HCT116 (cell line): ENCODE measurements at regions not wholly inside any gene's neighbourhood (a gene's known extent, or its start where the extent isn't known, plus 50 kb on each side); places are given as distances from the start of the nearest gene placed in this dataset.

Experiments
- ATAC-seq: fragments of 200-7000 bp; cut with Tn5 transposase; 2 replicates; pipeline ENCODE4 v1.9.1; 2020; ENCODE audit warnings: mild to moderate bottlenecking, moderate library complexity
- BruUV-seq: library from RNA; stranded (reverse); fragments of 400-500 nt; replicated peaks from 2 replicates; lab custom pipeline; 2021; lab: Mats Ljungman, UMichigan
- CTCF ChIA-PET: fragments of 300-600 bp; sonication (Branson Sonifier 250); formaldehyde crosslinking; loops from one replicate; lab custom pipeline; 2021; ENCODE audit warnings: antibody characterized with exemption; lab: Charles Lee
- POLR2A ChIA-PET: fragments of 300-600, 350-600 bp; sonication (Branson Sonifier 250); formaldehyde crosslinking; loops from one replicate; lab custom pipeline; 2021; ENCODE audit warnings: antibody characterized with exemption; lab: Charles Lee
- RAD21 ChIA-PET, 2 experiments: fragments of 300-600 bp; sonication (Branson Sonifier 250); formaldehyde crosslinking; loops; one replicate each; lab custom pipeline; 2023; ENCODE audit warnings: low total read pairs in 2 of 2; ENCODE audit not compliant: uncharacterized antibody in 2 of 2, unreplicated experiment in 2 of 2, low non-redundant PET in 1 of 2; lab: Charles Lee
- DNase-seq: peaks from one replicate; pipeline ENCODE4 v3.0.0-alpha.2; 2010; ENCODE audit warnings: low read depth, low spot score
- H2AFZ ChIP-seq: fragments of 200-600 bp; shearing (Covaris generic), sonication (generic); 2 replicates; pipeline ENCODE4 v1.6.1; 2017; ENCODE audit warnings: low read depth, mixed run types, mixed read lengths, antibody characterized with exemption, low read length; ENCODE audit not compliant: poor library complexity, severe bottlenecking
- H3K27ac ChIP-seq: 2 replicates; pipeline ENCODE4 v1.5.1; 2012; ENCODE audit warnings: low read depth, low read length
- H3K27me3 ChIP-seq: fragments of 200-600 bp; sonication (generic); 2 replicates; pipeline ENCODE4 v1.6.1; 2016; ENCODE audit warnings: mixed run types, low read length, mixed read lengths; ENCODE audit not compliant: insufficient read depth
- H3K36me3 ChIP-seq, 2 experiments: fragments of 200-500 bp in 1 of 2; fragments of 200-600 bp in 1 of 2; sonication (Bioruptor generic) in 1 of 2; sonication (generic) in 1 of 2; 2 replicates each; pipeline versions ENCODE4 v1.5.1 to v1.6.1; 2014 to 2016; ENCODE audit warnings: low read length in 2 of 2, inconsistent platforms in 1 of 2, mixed read lengths in 1 of 2, mixed run types in 1 of 2; ENCODE audit not compliant: insufficient read depth in 2 of 2, control insufficient read depth in 1 of 2
- H3K4me1 ChIP-seq, 2 experiments: fragments of 200-600 bp in 1 of 2; sonication (generic) in 1 of 2; 2 replicates each; pipeline versions ENCODE4 v1.5.1 to v1.6.1; 2012 to 2017; ENCODE audit warnings: low read length in 2 of 2, inconsistent platforms in 1 of 2, mild to moderate bottlenecking in 1 of 2, mixed read lengths in 1 of 2, mixed run types in 1 of 2, moderate library complexity in 1 of 2; ENCODE audit not compliant: insufficient read depth in 2 of 2, control insufficient read depth in 1 of 2
- H3K4me2 ChIP-seq: fragments of 200-600 bp; sonication (generic); 2 replicates; pipeline ENCODE4 v1.6.1; 2017; ENCODE audit warnings: mixed run types, low read length, mixed read lengths
- H3K4me3 ChIP-seq, 2 experiments: fragments of 200-600 bp in 1 of 2; sonication (generic) in 1 of 2; replicated peaks in 1 of 2; 2 replicates each; pipeline ENCODE4 v1.5.1; 2011 to 2016; ENCODE audit warnings: low read length in 2 of 2, control low read depth in 1 of 2, low read depth in 1 of 2, mild to moderate bottlenecking in 1 of 2, mixed read lengths in 1 of 2, mixed run types in 1 of 2
- H3K79me2 ChIP-seq: fragments of 200-600 bp; sonication (generic); 2 replicates; pipeline ENCODE4 v1.6.1; 2017; ENCODE audit warnings: mild to moderate bottlenecking, mixed run types, low read length, moderate library complexity, mixed read lengths; ENCODE audit not compliant: insufficient read depth
- H3K9ac ChIP-seq: fragments of 200-600 bp; sonication (generic); 2 replicates; pipeline ENCODE4 v1.6.1; 2016; ENCODE audit warnings: low read length, mixed read lengths
- H3K9me2 ChIP-seq: fragments of 200-600 bp; sonication (generic), shearing (Covaris generic); 2 replicates; pipeline ENCODE4 v1.6.1; 2017; ENCODE audit warnings: mixed run types, mild to moderate bottlenecking, moderate library complexity; ENCODE audit not compliant: insufficient read depth
- H3K9me3 ChIP-seq, 2 experiments: fragments of 200-500 bp in 1 of 2; fragments of 200-600 bp in 1 of 2; sonication (Bioruptor generic) in 1 of 2; sonication (generic) in 1 of 2; 2 replicates each; pipeline ENCODE4 v1.6.1; 2014 to 2017; ENCODE audit warnings: low read length in 2 of 2, mixed read lengths in 2 of 2, inconsistent platforms in 1 of 2, low read depth in 1 of 2, mild to moderate bottlenecking in 1 of 2, mixed run types in 1 of 2, moderate library complexity in 1 of 2; ENCODE audit not compliant: control insufficient read depth in 1 of 2, insufficient read depth in 1 of 2
- H4K20me1 ChIP-seq: fragments of 200-600 bp; sonication (generic), shearing (Covaris generic); 2 replicates; pipeline ENCODE4 v1.6.1; 2017; ENCODE audit warnings: mixed run types, mild to moderate bottlenecking, moderate library complexity; ENCODE audit not compliant: insufficient read depth
- EGR1 ChIP-seq: IDR thresholded peaks from 2 replicates; pipeline ENCODE4 v1.6.1; 2012; ENCODE audit warnings: low read depth
- ELF1 ChIP-seq: IDR thresholded peaks from 2 replicates; pipeline ENCODE4 v1.6.1; 2012; ENCODE audit warnings: low read depth, borderline replicate concordance
- EZH2 ChIP-seq: fragments of 200-600 bp; sonication (generic); IDR thresholded peaks from 2 replicates; pipeline ENCODE4 v1.6.1; 2017; ENCODE audit warnings: antibody characterized with exemption, mixed run types
- FOSL1 ChIP-seq: IDR thresholded peaks from 2 replicates; pipeline ENCODE4 v1.6.1; 2012; ENCODE audit warnings: low read depth
- JUND ChIP-seq: IDR thresholded peaks from 2 replicates; pipeline ENCODE4 v1.6.1; 2012
- MAX ChIP-seq: IDR thresholded peaks from 2 replicates; pipeline ENCODE4 v1.6.1; 2012
- POLR2AphosphoS5 ChIP-seq: IDR thresholded peaks from 2 replicates; pipeline ENCODE4 v1.6.1; 2011; ENCODE audit warnings: mild to moderate bottlenecking, low read depth, low read length, moderate library complexity
- REST ChIP-seq: IDR thresholded peaks from 2 replicates; pipeline ENCODE4 v1.6.1; 2012; ENCODE audit warnings: low read depth
- SIN3A ChIP-seq: IDR thresholded peaks from 2 replicates; pipeline ENCODE4 v1.6.1; 2012; ENCODE audit warnings: low read depth
- SP1 ChIP-seq: IDR thresholded peaks from 2 replicates; pipeline ENCODE4 v1.6.1; 2012; ENCODE audit warnings: low read depth
- YY1 ChIP-seq: IDR thresholded peaks from 2 replicates; pipeline ENCODE4 v1.6.1; 2011; ENCODE audit warnings: low read length, low read depth, moderate library complexity, mild to moderate bottlenecking; ENCODE audit not compliant: insufficient replicate concordance; ENCODE audit errors: extremely low read depth
- ZFX ChIP-seq: fragments of 450-650 bp; IDR thresholded peaks from 2 replicates; pipeline ENCODE4 v1.6.1; 2017
- ZNF274 ChIP-seq: fragments of 200-500 bp; sonication (Bioruptor generic); IDR thresholded peaks from 2 replicates; pipeline ENCODE4 v1.6.1; 2014; ENCODE audit warnings: mild to moderate bottlenecking, low read depth, low read length, inconsistent platforms
- intact Hi-C: fragments of 100-400 bp; cut with micrococcal nuclease; formaldehyde crosslinking; loops from 2 replicates; pipeline ENCODE4 v1.10.0; 2022

GRCh38 chr4:111502626-111503025 is 642.6 kb upstream of the FAM241A start:
- POLR2A ChIA-PET: no interaction called here
- Histone ChIP-seq H3K9ac (no peak overlapping the region), H3K4me2 (no peak overlapping the region), H3K4me3 (no peak overlapping the region), H3K4me1 (no peaks in the 10 kb centered on the region), H3K27me3 (no peaks in the 10 kb centered on the region), H4K20me1 (no peaks in the 10 kb centered on the region), H3K9me2 (no peaks in the 10 kb centered on the region), H3K9me3 (no peaks in the 10 kb centered on the region), H3K36me3 (no peaks in the 10 kb centered on the region), H2AFZ (no peak overlapping the region), H3K27ac (no peak overlapping the region), H3K79me2 (no peaks in the 10 kb centered on the region)
- CTCF ChIA-PET: no interaction called here
- ATAC-seq (no peak), DNase-seq (no peak)
- intact Hi-C loops: no loop called here
- RAD21 ChIA-PET: no interaction called here
- no peak for TF ChIP-seq EZH2
- TF ChIP-seq MAX: no peak
- TF ChIP-seq REST: no peak
- no peak for TF ChIP-seq POLR2AphosphoS5
- TF ChIP-seq ELF1: no peak
- TF ChIP-seq FOSL1: no peak
- no peak for TF ChIP-seq SIN3A
- no peak for TF ChIP-seq EGR1
- no peak for TF ChIP-seq JUND
- TF ChIP-seq ZNF274: no peak
- no peak for TF ChIP-seq YY1
- TF ChIP-seq ZFX: no peak
- TF ChIP-seq SP1: no peak
- BruUV-seq: no TSS peak
